DMS114 treated with DMSO at 0.1 percent for 48 hours (cell line): ENCODE measurements at regions not wholly inside any gene's neighbourhood (a gene's known extent, or its start where the extent isn't known, plus 50 kb on each side); places are given as distances from the start of the nearest gene placed in this dataset.

Experiments used
- DNase-seq: peaks from one replicate; lab custom pipeline; 2025; ENCODE audit not compliant: unreplicated experiment; lab: John Stamatoyannopoulos, UW

GRCh38 chr16:65875381-65876055 lies 491.0 kb upstream of the CDH5 start:
- no peak for DNase-seq

- no peak for DNase-seq
These were observed 497.2 kb upstream of the CDH5 start for GRCh38 chr16:65869261-65869660.

- no peak for DNase-seq
These were observed 499.1 kb upstream of the CDH5 start for GRCh38 chr16:65867276-65867960.

GRCh38 chr16:65863236-65863635 lies 503.3 kb upstream of the CDH5 start:
- no peak for DNase-seq

- DNase-seq: no peak
These were observed 505.3 kb upstream of the CDH5 start for GRCh38 chr16:65861131-65861731.

GRCh38 chr16:65855171-65856145 lies 511.0 kb upstream of the CDH5 start:
- DNase-seq: no peak

- no peak for DNase-seq
These were observed 520.3 kb upstream of the CDH5 start for GRCh38 chr16:65846210-65846602.

GRCh38 chr16:65845466-65846209 lies 520.9 kb upstream of the CDH5 start:
- DNase-seq: no peak

- DNase-seq: no peak
These were observed 522.5 kb upstream of the CDH5 start for GRCh38 chr16:65843941-65844340.

GRCh38 chr16:65842067-65842466 lies 524.4 kb upstream of the CDH5 start:
- no peak for DNase-seq

GRCh38 chr16:65838001-65838400 lies 528.5 kb upstream of the CDH5 start:
- DNase-seq: no peak

GRCh38 chr16:65837464-65837863 lies 529.0 kb upstream of the CDH5 start:
- no peak for DNase-seq

- DNase-seq: no peak
These were observed 531.8 kb upstream of the CDH5 start for GRCh38 chr16:65834688-65835087.

- no peak for DNase-seq
These were observed 533.2 kb upstream of the CDH5 start for GRCh38 chr16:65833171-65833871.

GRCh38 chr16:65832679-65833078 lies 533.8 kb upstream of the CDH5 start:
- no peak for DNase-seq

- no peak for DNase-seq
These were observed 534.4 kb upstream of the CDH5 start for GRCh38 chr16:65831903-65832666.

- no peak for DNase-seq
These were observed 537.4 kb upstream of the CDH5 start for GRCh38 chr16:65829076-65829475.

- no peak for DNase-seq
These were observed 538.2 kb upstream of the CDH5 start for GRCh38 chr16:65828296-65828695.

- DNase-seq: no peak
These were observed 539.3 kb upstream of the CDH5 start for GRCh38 chr16:65827231-65827630.
